ENCODE measurements at regions not wholly inside any gene's neighbourhood (a gene's known extent, or its start where the extent isn't known, plus 50 kb on each side); places are given as distances from the start of the nearest gene placed in this dataset.

DNA sequence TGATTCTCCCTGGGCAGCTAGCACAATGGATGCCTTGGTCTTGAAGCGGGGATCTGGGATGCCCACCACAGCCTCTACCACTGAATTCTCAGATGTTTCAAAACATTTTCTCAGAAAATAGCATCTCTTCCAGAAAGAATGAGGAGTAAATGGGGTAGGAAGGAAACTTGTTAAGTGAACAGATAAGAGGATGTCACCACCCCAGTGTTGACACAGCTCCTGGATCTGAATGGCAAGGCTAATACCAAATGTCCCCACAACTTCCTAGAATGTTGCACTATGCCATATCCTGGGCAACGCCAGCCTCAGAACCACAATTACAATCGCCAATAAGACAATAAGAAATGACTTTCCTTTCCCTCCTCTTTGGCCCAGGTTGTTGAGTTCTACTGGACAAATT, 177.2 kb downstream of the BCL11A start:
- TF ChIP-seq, protein P1, sequence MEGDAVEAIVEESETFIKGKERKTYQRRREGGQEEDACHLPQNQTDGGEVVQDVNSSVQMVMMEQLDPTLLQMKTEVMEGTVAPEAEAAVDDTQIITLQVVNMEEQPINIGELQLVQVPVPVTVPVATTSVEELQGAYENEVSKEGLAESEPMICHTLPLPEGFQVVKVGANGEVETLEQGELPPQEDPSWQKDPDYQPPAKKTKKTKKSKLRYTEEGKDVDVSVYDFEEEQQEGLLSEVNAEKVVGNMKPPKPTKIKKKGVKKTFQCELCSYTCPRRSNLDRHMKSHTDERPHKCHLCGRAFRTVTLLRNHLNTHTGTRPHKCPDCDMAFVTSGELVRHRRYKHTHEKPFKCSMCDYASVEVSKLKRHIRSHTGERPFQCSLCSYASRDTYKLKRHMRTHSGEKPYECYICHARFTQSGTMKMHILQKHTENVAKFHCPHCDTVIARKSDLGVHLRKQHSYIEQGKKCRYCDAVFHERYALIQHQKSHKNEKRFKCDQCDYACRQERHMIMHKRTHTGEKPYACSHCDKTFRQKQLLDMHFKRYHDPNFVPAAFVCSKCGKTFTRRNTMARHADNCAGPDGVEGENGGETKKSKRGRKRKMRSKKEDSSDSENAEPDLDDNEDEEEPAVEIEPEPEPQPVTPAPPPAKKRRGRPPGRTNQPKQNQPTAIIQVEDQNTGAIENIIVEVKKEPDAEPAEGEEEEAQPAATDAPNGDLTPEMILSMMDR (IDR thresholded peaks at IDR 0.05; ENCODE audit: poor library complexity, severe bottlenecking), result no peak
- no peak for TF ChIP-seq EZH2 (IDR thresholded peaks at IDR 0.05; ENCODE audit: borderline replicate concordance, insufficient read depth, low read length, poor library complexity, severe bottlenecking)
